ENCODE measurements at regions not wholly inside any gene's neighbourhood (a gene's known extent, or its start where the extent isn't known, plus 50 kb on each side); places are given as distances from the start of the nearest gene placed in this dataset.

GRCh38 chr9:129326061-129327005 is 148.3 kb upstream of the IER5L start:
- Histone ChIP-seq H4K20me1 (ENCODE audit: insufficient read depth) (no peaks in the 10 kb centered on the region), H3K36me3 (ENCODE audit: control insufficient read depth in 1 of 2, insufficient read depth in 2 of 2, low read length in 2 of 2) (no peaks in the 10 kb centered on the region), H3K9me2 (ENCODE audit: insufficient read depth) (no peaks in the 10 kb centered on the region), H3K9ac (ENCODE audit: low read length) (no peak overlapping the region), H2AFZ (ENCODE audit: low read depth, low read length, poor library complexity, severe bottlenecking) (no peak overlapping the region), H3K4me3 (replicated peaks in 1 of 2; ENCODE audit: low read depth in 1 of 2, low read length in 2 of 2) (no peak overlapping the region), H3K27ac (ENCODE audit: low read depth, low read length) (no peak overlapping the region), H3K79me2 (ENCODE audit: insufficient read depth, low read length) (no peaks in the 10 kb centered on the region), H3K4me2 (ENCODE audit: low read length) (no peak overlapping the region), H3K9me3 (ENCODE audit: control insufficient read depth in 1 of 2, insufficient read depth in 1 of 2, low read depth in 1 of 2, low read length in 2 of 2) (peaks cover 0 to 14% of the 10 kb centered on the region in 2 experiments; a peak in 1 of 4 replicates), H3K4me1 (ENCODE audit: control insufficient read depth in 1 of 2, insufficient read depth in 2 of 2, low read length in 2 of 2) (peaks cover 0 to 12% of the 10 kb centered on the region in 2 experiments; a peak in 2 of 4 replicates), H3K27me3 (ENCODE audit: insufficient read depth, low read length) (no peaks in the 10 kb centered on the region)
- ChIA-PET CTCF (no interaction called here), POLR2A (no interaction called here), RAD21 (ENCODE audit: low non-redundant PET in 1 of 2, low total read pairs in 2 of 2, uncharacterized antibody in 2 of 2, unreplicated experiment in 2 of 2) (no interaction called here)
- ATAC-seq (no peak), DNase-seq (ENCODE audit: low read depth, low spot score) (no peak)
- BruUV-seq (replicated peaks), result no TSS peak
- no peak for TF ChIP-seq POLR2A (IDR thresholded peaks at IDR 0.05; ENCODE audit: borderline replicate concordance, extremely low read depth, insufficient read depth, insufficient read length)
- TF ChIP-seq JUND (IDR thresholded peaks at IDR 0.05), result no peak
- TF ChIP-seq EGR1 (IDR thresholded peaks at IDR 0.05; ENCODE audit: low read depth), result no peak
- TF ChIP-seq SIN3A (IDR thresholded peaks at IDR 0.05; ENCODE audit: low read depth), result no peak
- TF ChIP-seq FOSL1 (IDR thresholded peaks at IDR 0.05; ENCODE audit: low read depth), result no peak
- no peak for TF ChIP-seq CEBPB (IDR thresholded peaks at IDR 0.05; ENCODE audit: low read depth)
- no peak for TF ChIP-seq ZNF274 (IDR thresholded peaks at IDR 0.05; ENCODE audit: low read depth, low read length)
- no peak for TF ChIP-seq SP1 (IDR thresholded peaks at IDR 0.05; ENCODE audit: low read depth)
- TF ChIP-seq ELF1 (IDR thresholded peaks at IDR 0.05; ENCODE audit: borderline replicate concordance, low read depth), result no peak
- TF ChIP-seq POLR2AphosphoS5 (IDR thresholded peaks at IDR 0.05; ENCODE audit: low read depth, low read length), result no peak
- no peak for TF ChIP-seq SRF (IDR thresholded peaks at IDR 0.05; ENCODE audit: low read depth)
- TF ChIP-seq MAX (IDR thresholded peaks at IDR 0.05), result no peak
- TF ChIP-seq, protein P1, sequence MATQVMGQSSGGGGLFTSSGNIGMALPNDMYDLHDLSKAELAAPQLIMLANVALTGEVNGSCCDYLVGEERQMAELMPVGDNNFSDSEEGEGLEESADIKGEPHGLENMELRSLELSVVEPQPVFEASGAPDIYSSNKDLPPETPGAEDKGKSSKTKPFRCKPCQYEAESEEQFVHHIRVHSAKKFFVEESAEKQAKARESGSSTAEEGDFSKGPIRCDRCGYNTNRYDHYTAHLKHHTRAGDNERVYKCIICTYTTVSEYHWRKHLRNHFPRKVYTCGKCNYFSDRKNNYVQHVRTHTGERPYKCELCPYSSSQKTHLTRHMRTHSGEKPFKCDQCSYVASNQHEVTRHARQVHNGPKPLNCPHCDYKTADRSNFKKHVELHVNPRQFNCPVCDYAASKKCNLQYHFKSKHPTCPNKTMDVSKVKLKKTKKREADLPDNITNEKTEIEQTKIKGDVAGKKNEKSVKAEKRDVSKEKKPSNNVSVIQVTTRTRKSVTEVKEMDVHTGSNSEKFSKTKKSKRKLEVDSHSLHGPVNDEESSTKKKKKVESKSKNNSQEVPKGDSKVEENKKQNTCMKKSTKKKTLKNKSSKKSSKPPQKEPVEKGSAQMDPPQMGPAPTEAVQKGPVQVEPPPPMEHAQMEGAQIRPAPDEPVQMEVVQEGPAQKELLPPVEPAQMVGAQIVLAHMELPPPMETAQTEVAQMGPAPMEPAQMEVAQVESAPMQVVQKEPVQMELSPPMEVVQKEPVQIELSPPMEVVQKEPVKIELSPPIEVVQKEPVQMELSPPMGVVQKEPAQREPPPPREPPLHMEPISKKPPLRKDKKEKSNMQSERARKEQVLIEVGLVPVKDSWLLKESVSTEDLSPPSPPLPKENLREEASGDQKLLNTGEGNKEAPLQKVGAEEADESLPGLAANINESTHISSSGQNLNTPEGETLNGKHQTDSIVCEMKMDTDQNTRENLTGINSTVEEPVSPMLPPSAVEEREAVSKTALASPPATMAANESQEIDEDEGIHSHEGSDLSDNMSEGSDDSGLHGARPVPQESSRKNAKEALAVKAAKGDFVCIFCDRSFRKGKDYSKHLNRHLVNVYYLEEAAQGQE (IDR thresholded peaks at IDR 0.05; ENCODE audit: low read depth), result no peak
- intact Hi-C loops (cut with micrococcal nuclease), result no loop called here
